ENCODE measurements at regions not wholly inside any gene's neighbourhood (a gene's known extent, or its start where the extent isn't known, plus 50 kb on each side); places are given as distances from the start of the nearest gene placed in this dataset.

- TF ChIP-seq ZNF70 (CRISPR knock-in tag; IDR thresholded peaks at IDR 0.05) = no peak
- no peak for TF ChIP-seq ZFP30 (CRISPR knock-in tag; IDR thresholded peaks at IDR 0.05)
- TF ChIP-seq ESRRG (CRISPR knock-in tag; IDR thresholded peaks at IDR 0.05) = no peak
- no peak for TF ChIP-seq ARNTL (CRISPR knock-in tag; IDR thresholded peaks at IDR 0.05; ENCODE audit: borderline replicate concordance, low read depth)
- TF ChIP-seq PPARA (CRISPR knock-in tag; IDR thresholded peaks at IDR 0.05; ENCODE audit: borderline replicate concordance) = no peak
These were observed 141.3 kb upstream of the CARMIL1 start for GRCh38 chr6:25137916-25138232.

Measured in SK-N-SH treated with all-trans-retinoic acid at 6 μM for 48 hours (cell line).